B cell (primary cell): ENCODE measurements at regions not wholly inside any gene's neighbourhood (a gene's known extent, or its start where the extent isn't known, plus 50 kb on each side); places are given as distances from the start of the nearest gene placed in this dataset.

Source experiments
- ATAC-seq: fragments of 200-7000 bp; cut with Tn5 transposase; one replicate; pipeline ENCODE4 v1.10.0; 2021; ENCODE audit warnings: low read depth, mild to moderate bottlenecking, moderate number of reproducible peaks, moderate library complexity
- CTCF ChIA-PET: fragments of 350-600 bp; sonication (Branson Sonifier 250); formaldehyde crosslinking; loops from one replicate; lab custom pipeline; 2021; ENCODE audit warnings: antibody characterized with exemption, inconsistent platforms; lab: Charles Lee
- POLR2A ChIA-PET: fragments of 350-600 bp; sonication (Branson Sonifier 250); formaldehyde crosslinking; loops from one replicate; lab custom pipeline; 2021; ENCODE audit warnings: antibody characterized with exemption; lab: Charles Lee
- DNase-seq: peaks from one replicate; pipeline ENCODE4 v3.0.0; 2013
- H2AFZ ChIP-seq: 2 replicates; pipeline ENCODE4 v1.6.1; 2012; ENCODE audit warnings: mild to moderate bottlenecking, low read depth, low read length; ENCODE audit not compliant: insufficient read depth, poor library complexity, severe bottlenecking
- H3K27ac ChIP-seq, 2 donors: 1 replicate in 1 of 2; 2 replicates in 1 of 2; pipeline ENCODE4 v1.5.1; 2012 to 2013; ENCODE audit warnings: low read length in 2 of 2, mild to moderate bottlenecking in 2 of 2, moderate library complexity in 1 of 2
- H3K27me3 ChIP-seq, 4 experiments: fragments of 200-600 bp in 1 of 4; sonication (generic) in 1 of 4; replicated peaks in 1 of 4; 1 replicate in 2 of 4; 2 replicates in 2 of 4; pipeline versions ENCODE4 v1.6.1 to v1.7.0; 2013 to 2016; ENCODE audit warnings: low read length in 3 of 4, mild to moderate bottlenecking in 2 of 4, mixed read lengths in 1 of 4, moderate library complexity in 1 of 4; ENCODE audit not compliant: insufficient read depth in 4 of 4, control insufficient read depth in 3 of 4; ENCODE audit errors: control extremely low read depth in 1 of 4
- H3K36me3 ChIP-seq, 2 experiments: replicated peaks in 1 of 2; 1 replicate in 1 of 2; 2 replicates in 1 of 2; pipeline versions ENCODE4 v1.6.1 to v1.7.1; 2013; ENCODE audit warnings: low read length in 1 of 2; ENCODE audit not compliant: insufficient read depth in 2 of 2, control insufficient read depth in 1 of 2; ENCODE audit errors: control extremely low read depth in 1 of 2, extremely low read depth in 1 of 2
- H3K4me1 ChIP-seq, 2 donors: fragments of 200-600 bp in 1 of 2; sonication (generic) in 1 of 2; 1 replicate in 1 of 2; 2 replicates in 1 of 2; pipeline versions ENCODE4 v1.5.1 to v1.6.1; 2013 to 2017; ENCODE audit warnings: low read length in 2 of 2; ENCODE audit not compliant: control insufficient read depth in 2 of 2, insufficient read depth in 2 of 2
- H3K4me2 ChIP-seq: replicated peaks from 2 replicates; pipeline ENCODE3; 2012; ENCODE audit warnings: mild to moderate bottlenecking, low read depth, low read length; ENCODE audit not compliant: poor library complexity, severe bottlenecking
- H3K4me3 ChIP-seq, 5 experiments: fragments of 200-600 bp in 1 of 5; sonication (generic) in 1 of 5; 1 replicate in 3 of 5; 2 replicates in 2 of 5; pipeline versions ENCODE4 v1.5.1 to v1.7.0; 2011 to 2016; ENCODE audit warnings: low read length in 4 of 5, mild to moderate bottlenecking in 4 of 5, low read depth in 2 of 5, control low read depth in 1 of 5, moderate library complexity in 1 of 5; ENCODE audit not compliant: insufficient read depth in 1 of 5; ENCODE audit errors: control extremely low read depth in 1 of 5, extremely low read depth in 1 of 5
- H3K79me2 ChIP-seq: fragments of 200-600 bp; sonication (generic); one replicate; pipeline ENCODE4 v1.6.0; 2016; ENCODE audit warnings: low read length; ENCODE audit not compliant: control insufficient read depth, insufficient read depth
- H3K9ac ChIP-seq: fragments of 200-600 bp; sonication (generic); 2 replicates; pipeline ENCODE4 v1.6.1; 2017; ENCODE audit warnings: mild to moderate bottlenecking, low read length, moderate library complexity
- H3K9me3 ChIP-seq, 3 donors: one replicate each; pipeline versions ENCODE4 v1.6.1 to v1.7.1; 2013; ENCODE audit warnings: low read length in 2 of 3; ENCODE audit not compliant: control insufficient read depth in 2 of 3, insufficient read depth in 1 of 3; ENCODE audit errors: control extremely low read depth in 1 of 3
- H4K20me1 ChIP-seq: 2 replicates; pipeline ENCODE4 v1.6.0; 2012; ENCODE audit warnings: mild to moderate bottlenecking, low read length; ENCODE audit not compliant: insufficient read depth, control insufficient read depth, poor library complexity, severe bottlenecking
- H3K27ac Mint-ChIP-seq: one replicate; pipeline ENCODE4 v1.8.0; 2021; ENCODE audit warnings: mixed read lengths
- H3K27me3 Mint-ChIP-seq: one replicate; pipeline ENCODE4 v1.8.0; 2021; ENCODE audit warnings: mixed read lengths
- H3K4me1 Mint-ChIP-seq: one replicate; pipeline ENCODE4 v1.8.0; 2021; ENCODE audit warnings: mixed read lengths
- H3K4me3 Mint-ChIP-seq: one replicate; pipeline ENCODE4 v1.8.0; 2021; ENCODE audit warnings: mixed read lengths
- H3K9me3 Mint-ChIP-seq: one replicate; pipeline ENCODE4 v1.8.0; 2022; ENCODE audit warnings: mixed read lengths; ENCODE audit not compliant: insufficient read depth
- CTCF ChIP-seq: fragments of 200-600 bp; IDR thresholded peaks from one replicate; pipeline ENCODE4 v1.8.0; 2022; ENCODE audit warnings: antibody characterized with exemption, mild to moderate bottlenecking
- EZH2 ChIP-seq: IDR thresholded peaks from 2 replicates; pipeline ENCODE4 v1.6.1; 2012; ENCODE audit warnings: borderline replicate concordance, low read depth, mild to moderate bottlenecking, moderate library complexity, low read length; ENCODE audit not compliant: insufficient read depth, poor library complexity, severe bottlenecking
- WGBS: methylation state at CpG from one replicate; pipeline ENCODE4 v1.1.5; 2013; ENCODE audit warnings: missing lambda C conversion rate; ENCODE audit not compliant: insufficient coverage; 5-methylcytosine and 5-hydroxymethylcytosine counted together
- intact Hi-C: fragments of 100-400 bp; cut with micrococcal nuclease; formaldehyde crosslinking; loops from one replicate; pipeline ENCODE4 v1.10.0; 2022

- Mint-ChIP-seq H3K4me3 (no peak overlapping the region), H3K27me3 (no peaks in the 10 kb centered on the region), H3K27ac (no peak overlapping the region), H3K4me1 (no peaks in the 10 kb centered on the region), H3K9me3 (peaks cover 4% of the 10 kb centered on the region)
- ChIA-PET CTCF (no interaction called here), POLR2A (no interaction called here)
- Histone ChIP-seq H3K4me3 (no peak overlapping the region), H4K20me1 (no peaks in the 10 kb centered on the region), H2AFZ (no peak overlapping the region), H3K79me2 (no peaks in the 10 kb centered on the region), H3K27me3 (no peaks in the 10 kb centered on the region), H3K36me3 (no peaks in the 10 kb centered on the region), H3K4me1 (no peaks in the 10 kb centered on the region), H3K27ac (no peak overlapping the region), H3K9me3 (peaks cover 0 to 1% (median 0%) of the 10 kb centered on the region in 3 donors), H3K4me2 (no peak overlapping the region), H3K9ac (no peak overlapping the region)
- 81% methylated on average over 4 of the region's 4 CpGs for WGBS
- TF ChIP-seq EZH2 (no peak), CTCF (no peak)
- ATAC-seq (no peak), DNase-seq (no peak)
- intact Hi-C loops = no loop called here
Measured at GRCh38 chr2:228542277-228542676, 360.8 kb upstream of the SPHKAP start.

DNA sequence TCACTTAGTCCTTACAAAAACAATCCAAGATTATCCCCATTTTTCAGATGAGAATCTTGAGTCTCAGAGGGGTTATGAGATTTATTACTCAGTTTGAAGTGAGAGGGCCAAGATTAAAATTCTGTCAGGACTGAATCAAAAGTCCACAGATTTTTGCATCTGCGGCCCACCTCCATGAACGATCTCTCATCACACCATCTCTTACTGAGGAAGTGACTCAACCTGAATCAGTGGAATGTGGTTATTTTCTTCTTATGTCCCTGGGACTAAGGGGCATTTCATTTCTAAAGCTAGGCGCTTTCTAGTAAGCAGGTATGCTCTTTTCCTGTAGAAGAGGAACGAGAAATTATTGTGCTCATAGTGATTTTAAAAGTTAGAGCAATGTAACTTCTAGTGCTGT, 360.3 kb upstream of the SPHKAP start:
- H3K27me3 Mint-ChIP-seq = no peaks in the 10 kb centered on the region
- ChIA-PET POLR2A (no interaction called here), CTCF (no interaction called here)
- no peak overlapping the region for H3K4me3 Mint-ChIP-seq
- no peak for ATAC-seq
- Histone ChIP-seq H4K20me1 (no peaks in the 10 kb centered on the region), H3K4me2 (no peak overlapping the region), H3K9me3 (peaks cover 0 to 1% (median 0%) of the 10 kb centered on the region in 3 donors), H3K27me3 (no peaks in the 10 kb centered on the region), H3K36me3 (no peaks in the 10 kb centered on the region), H3K9ac (no peak overlapping the region), H3K4me3 (no peak overlapping the region), H3K79me2 (no peaks in the 10 kb centered on the region), H3K4me1 (no peaks in the 10 kb centered on the region), H3K27ac (no peak overlapping the region), H2AFZ (no peak overlapping the region)
- intact Hi-C loops = no loop called here
- peaks cover 3% of the 10 kb centered on the region for H3K9me3 Mint-ChIP-seq
- no CpG with 5 or more reads among the region's 4 CpGs for WGBS
- no peak overlapping the region for H3K27ac Mint-ChIP-seq
- no peak for DNase-seq
- TF ChIP-seq CTCF = no peak
- TF ChIP-seq EZH2 = no peak
- H3K4me1 Mint-ChIP-seq = no peaks in the 10 kb centered on the region
